ENCODE measurements at regions not wholly inside any gene's neighbourhood (a gene's known extent, or its start where the extent isn't known, plus 50 kb on each side); places are given as distances from the start of the nearest gene placed in this dataset.

DNA sequence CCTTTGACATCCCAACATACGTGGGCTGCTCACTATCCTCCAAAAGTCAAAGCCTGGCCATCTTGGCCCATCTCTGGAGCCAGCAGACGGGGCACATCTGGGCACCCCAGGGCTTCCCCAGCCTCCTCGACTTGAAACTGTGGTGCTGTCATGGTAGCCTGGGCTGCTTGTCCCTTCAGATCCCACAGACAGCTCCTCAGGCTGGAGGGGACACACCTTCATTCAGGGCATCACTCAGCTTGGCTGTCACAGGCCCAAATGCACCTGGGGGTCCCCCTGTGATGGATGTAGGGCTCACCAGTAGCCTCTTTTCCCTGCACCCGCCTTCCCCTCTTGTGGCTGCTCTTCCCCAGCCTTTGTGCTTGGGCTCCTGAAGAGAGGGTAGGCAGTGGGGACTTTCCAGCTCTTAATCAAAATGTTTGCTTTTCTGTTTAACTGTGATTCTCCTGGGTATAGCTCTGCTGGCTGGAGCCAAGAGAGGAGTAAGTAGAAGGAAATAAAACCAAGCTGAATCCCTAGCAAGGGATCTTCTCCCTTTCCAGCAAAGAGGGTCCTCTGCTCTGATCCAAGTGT is 92.3 kb downstream of the GYPC start:
- DNase-seq (ENCODE audit: low read depth, low spot score): no peak
- no peak overlapping the region for H3K27ac ChIP-seq

DNA sequence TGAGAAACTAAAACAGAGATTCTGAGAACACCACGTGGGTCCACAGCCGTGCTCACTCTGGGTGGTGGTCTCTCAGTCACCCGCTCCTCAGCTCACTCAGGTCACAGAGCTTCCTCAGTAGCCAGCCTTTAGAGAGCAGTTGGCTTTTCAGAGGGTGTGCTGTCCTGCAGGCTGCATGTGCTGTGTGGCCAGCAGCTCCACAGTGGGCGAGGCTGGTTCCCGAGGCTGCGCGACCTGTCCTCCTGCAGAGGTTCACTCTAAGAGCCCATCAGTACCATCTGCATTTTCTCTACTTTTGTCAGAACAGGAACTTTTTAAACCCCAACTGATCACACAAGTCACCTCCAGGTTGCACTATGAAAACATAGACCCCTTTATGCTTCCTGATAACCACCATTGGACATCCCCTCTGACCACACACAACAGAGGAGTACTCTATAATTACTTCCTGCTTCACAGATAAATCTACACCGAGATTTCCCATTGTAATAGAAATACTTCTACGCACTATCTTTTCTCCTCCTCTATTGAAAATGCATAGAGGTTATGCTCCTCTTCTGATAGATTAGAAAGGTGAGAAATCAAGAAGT is 93.1 kb downstream of the GYPC start:
- H3K27ac ChIP-seq: no peak overlapping the region
- no peak for DNase-seq (ENCODE audit: low read depth, low spot score)

DNA sequence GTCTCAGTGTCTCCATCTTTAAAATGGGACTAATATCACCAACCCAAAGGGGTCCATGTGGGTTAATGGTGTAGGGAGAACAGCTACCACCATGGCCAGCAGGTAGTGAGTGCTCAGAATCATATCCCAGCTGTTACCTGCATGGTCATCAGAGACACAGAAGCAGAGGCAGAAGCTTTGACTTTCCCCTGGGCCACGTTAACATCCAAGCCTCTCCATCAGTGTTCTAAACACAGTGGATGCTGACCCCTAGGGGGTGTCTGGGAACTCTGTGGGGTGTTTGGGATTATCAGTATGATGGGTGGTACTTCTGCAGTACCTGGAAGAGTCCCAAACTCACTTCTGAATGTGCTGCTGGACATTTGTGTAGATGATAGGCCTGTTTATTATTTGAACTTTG is 93.6 kb downstream of the GYPC start:
- no peak for DNase-seq (ENCODE audit: low read depth, low spot score)
- no peak overlapping the region for H3K27ac ChIP-seq

DNA sequence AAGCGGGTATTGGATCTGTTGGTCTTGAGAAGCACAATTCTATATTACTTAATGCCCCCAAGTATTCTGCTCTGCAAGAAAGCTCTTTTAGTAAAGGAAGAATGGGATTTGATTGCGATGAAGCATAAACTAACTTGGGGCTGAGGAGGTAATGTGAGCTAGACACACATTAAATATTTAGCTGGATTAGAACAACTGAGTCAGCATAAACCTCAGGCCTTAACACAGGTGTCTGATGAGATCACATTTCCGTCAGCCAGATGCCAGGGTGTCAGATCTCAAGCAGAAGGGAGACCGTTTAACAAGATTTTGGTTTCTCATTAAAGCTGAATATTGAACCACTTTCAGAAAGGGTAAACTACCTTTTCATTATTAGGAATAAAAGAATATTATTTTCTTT is 94.5 kb downstream of the GYPC start:
- DNase-seq (ENCODE audit: low read depth, low spot score): no peak
- no peak overlapping the region for H3K27ac ChIP-seq

DNA sequence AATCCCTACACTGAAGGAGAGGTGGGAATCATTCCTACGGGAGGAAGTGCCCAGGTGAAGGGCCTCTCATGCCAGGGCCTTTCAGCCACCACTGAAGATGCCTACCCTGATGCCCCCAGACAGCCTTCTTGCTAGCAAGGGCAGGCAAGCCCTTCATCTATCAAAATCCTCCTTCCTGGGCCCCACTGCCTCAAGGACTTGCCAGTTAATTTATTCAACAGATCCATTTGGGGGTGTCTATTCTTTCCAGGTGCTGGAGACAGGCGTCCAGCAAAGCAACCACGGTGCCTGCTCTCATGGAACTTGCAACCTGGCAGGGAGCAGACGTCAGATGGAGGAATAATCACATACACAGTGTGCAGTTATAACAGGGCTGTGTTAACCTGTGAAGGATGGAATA is 95.5 kb downstream of the GYPC start:
- H3K27ac ChIP-seq: no peak overlapping the region
- DNase-seq (ENCODE audit: low read depth, low spot score): no peak

DNA sequence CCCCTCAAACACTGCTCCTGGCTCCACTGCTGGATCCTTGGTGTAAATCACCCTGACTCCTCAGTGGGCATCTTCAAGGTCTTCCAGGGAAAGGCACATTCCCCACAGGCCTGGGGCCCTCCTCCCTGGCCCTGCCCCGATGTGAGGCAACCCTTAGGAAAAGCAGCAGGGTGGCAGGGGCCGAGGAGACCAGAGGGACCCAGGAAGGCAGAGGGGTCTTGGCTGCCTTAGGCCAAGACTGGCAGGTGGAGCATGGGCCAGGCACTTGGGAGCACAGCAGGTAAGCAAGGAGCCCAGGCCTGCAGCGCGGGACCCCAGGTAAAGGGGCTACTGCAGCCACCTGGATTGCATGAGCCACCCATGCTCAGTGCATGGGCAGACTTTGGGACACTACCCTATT is 96.9 kb downstream of the GYPC start:
- DNase-seq (ENCODE audit: low read depth, low spot score): no peak

DNA sequence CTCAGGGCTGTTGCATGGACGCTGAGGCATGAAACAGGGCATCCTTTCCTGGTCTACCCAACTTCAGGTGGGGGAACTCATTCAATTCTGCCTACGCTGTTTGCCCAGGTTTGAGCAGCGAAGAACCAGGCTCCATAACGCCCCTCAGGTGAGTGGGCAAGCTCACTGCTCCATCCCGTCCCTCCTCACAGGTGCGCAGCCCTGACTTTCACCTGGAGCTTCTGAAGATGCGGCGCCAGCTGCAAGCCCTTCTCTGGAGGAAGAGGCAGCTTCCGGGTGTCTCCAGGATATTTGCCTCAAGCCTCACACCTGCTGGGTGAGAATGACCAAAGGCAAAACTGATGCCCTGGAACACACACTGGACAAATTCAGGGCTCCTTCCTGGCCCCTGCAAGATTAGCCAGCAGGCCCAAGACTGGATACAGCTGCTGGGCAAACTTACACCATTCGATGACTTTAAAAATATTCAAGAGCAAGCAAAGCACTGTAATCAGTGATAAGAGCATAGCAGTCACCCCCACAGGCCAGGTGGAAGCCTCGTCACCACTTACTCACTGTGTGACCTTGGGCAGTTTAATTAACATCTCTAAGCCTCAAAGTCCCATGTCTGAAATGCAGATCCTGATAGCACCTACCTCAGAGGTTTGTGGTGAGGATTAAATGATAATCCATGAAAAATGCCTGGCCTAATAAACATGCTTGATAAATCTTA is 97.7 kb downstream of the GYPC start:
- DNase-seq (ENCODE audit: low read depth, low spot score): no peak
- H3K27ac ChIP-seq: no peak overlapping the region

More for the DNA sequence above, 96.9 kb downstream of the GYPC start:
- no peak overlapping the region for H3K27ac ChIP-seq

DNA sequence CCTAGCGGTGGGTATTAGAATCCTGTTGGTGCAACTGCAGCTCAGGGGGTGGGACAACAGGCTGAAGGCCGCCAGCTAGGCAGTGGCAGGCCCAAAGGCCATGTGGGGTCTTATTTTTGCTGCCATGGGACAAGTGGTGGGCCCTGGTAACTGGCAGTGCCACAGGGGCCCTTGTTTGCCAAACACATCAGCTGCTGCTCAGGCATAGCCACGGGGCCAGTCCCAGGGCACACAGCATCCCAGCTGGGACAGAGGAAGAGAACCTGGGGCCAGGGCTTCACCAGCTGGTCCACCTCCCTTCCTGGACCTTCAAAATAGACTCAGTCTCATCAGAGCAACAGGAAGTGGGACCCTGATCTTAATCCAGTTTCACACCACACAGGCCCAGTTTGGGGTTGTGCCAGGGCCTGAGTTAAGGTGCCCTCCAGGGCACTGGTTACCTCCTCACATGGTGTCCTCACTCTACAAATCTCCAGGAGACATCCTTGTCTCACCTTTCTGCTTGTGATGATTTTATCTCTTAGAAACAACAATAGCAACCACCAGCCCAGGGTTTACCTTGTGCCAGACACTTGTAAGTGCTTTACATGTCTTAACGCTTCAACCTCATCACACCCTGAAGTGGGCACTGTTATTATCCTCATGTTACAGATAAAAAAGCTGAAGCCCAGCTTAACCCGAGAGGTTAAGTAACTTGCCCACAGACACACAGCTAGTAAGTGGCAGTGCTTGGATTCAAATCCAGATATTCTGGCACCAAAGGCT is 98.5 kb downstream of the GYPC start:
- no peak for DNase-seq (ENCODE audit: low read depth, low spot score)

DNA sequence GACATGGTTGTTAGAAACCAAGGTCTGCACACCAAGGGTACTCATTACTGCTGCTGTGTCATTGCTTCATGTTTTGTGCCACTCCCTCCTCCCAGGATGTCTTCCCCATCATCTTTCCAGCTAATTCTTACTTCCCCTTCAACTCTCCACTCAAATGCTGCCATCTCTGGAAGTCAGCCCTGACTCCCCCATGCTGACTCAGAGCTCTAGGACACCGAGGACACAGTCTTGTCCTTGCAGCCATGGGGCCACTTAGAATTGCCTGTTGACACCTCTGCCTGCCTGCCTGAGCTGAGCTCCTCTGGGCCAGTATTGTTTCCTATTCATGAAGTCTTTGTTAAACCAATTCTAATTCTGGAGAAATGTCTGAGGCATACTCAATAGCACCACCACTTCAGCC is 100.2 kb downstream of the GYPC start:
- no peak for DNase-seq (ENCODE audit: low read depth, low spot score)
- no peak overlapping the region for H3K27ac ChIP-seq

More for the DNA sequence above, 98.5 kb downstream of the GYPC start:
- no peak overlapping the region for H3K27ac ChIP-seq

DNA sequence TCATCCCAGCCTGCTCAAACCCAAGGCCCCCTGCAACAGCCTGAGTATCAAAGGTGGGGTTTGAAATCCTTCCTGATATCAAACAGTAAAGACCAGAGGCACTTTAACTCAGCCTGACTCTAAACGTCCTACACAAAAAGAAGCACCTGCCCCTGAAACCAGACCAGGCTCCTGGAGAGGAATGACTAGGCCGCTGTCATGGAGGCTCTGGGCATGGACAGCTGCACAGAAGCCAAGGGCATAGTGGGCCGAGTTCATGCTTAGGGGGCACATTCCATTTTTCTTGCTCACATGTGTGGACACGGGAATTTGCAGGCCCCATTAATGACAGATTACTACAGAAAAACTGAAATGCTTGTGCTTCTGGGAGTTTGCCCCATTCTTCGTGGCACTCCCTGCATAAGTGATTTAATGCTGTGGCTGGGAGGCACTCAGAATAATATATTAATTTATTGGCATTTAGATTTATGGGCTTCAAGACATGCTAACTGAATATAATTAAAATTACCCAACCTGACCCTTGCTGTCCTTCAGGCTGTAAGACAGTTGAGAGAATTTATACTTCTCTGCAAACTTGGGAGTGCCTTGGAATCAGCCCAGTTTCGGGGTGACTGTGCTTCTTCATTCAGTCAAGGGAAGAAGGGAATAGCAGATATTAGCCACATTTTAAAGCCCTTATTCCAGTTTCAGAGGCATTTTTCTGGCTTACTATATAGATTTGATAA is 105.5 kb downstream of the GYPC start:
- no peak overlapping the region for H3K27ac ChIP-seq
- no peak for DNase-seq (ENCODE audit: low read depth, low spot score)

DNA sequence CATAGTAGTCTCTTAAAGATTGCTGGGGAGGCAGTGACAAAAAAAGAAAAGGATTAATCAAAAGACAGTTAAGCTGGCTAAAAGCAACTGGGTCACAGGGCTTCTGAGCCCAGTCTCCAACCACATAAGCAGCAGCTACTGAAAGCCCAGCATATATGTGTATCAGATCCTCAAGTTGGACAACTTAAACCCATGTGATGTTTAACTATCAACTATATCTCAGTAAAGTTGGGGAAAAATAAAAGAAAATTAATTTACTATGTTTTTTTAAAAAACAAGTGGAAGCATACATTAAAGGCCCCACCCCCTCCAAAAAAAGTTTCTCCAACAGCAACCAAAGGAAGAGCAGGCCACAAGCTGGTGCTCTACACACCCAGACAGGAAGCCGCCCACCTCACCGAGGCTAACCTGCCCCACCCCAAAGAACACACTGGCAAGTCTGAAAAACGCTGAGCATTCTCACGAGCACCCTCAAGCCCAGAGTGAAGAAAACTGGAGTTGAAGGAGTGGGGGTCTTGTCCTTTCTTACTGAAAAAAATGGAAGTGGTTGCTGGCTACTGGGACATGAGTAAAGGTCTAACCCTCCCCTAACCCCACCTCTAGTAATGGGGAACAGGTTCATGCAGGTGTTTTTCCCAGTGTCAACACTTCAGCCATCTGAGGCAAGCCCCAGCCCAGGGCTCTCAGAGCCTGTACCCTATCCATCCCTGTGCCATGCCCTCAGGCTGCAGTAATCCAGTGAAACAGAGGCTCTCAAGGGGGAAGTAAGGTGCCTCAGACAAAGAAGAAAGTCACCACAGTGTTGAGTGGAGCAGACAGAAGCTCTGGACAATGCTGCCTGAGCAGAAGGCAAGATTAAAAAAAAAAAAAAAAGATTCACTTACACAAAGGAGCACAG is 106.3 kb downstream of the GYPC start:
- no peak overlapping the region for H3K27ac ChIP-seq
- no peak for DNase-seq (ENCODE audit: low read depth, low spot score)

DNA sequence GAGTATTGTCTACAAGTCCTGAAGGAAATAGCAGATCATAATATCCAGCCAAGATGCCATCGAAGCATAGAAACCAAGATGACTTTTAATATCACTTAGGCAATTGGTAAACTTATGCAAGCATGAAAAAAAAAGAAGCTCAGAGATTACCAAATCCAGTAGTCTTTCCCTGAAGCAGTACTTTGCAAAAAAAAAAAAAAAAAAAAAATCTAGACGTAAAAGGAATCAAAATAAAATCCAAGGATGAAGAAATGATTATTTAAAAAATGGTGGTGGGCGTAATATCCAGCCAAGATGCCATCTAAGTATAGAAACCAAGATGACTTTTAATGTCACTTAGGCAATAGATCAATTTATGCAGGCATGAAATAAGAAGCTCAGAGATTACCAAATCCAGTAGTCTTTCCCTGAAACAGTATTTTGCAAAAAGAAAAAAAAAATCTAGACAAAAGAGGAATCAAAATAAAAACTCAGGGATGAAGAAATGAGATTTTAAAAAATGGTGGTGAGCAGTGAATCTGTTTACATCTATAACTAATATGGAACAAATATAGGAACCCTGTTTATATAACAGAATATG is 108.8 kb downstream of the GYPC start:
- no peak for DNase-seq (ENCODE audit: low read depth, low spot score)
- H3K27ac ChIP-seq: no peak overlapping the region

DNA sequence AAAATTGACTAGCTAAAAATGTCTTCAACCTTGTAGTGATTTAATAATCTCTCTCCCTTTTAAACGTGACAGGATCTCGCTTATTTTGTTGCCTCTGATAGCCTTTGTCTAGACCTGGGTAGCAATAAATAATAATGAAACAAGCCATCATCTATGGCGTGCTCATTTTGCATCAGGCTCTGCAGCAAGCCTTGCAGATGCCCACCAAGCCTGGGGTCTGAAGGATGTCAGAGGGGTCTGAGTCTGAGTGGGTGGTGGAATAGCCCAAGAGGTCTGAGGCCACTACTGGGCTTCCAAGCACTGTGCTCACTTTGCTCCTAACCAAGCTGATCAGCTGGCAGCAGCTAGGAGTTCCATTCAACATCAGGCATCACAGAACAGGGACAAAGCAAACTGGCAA is 109.4 kb downstream of the GYPC start:
- no peak for DNase-seq (ENCODE audit: low read depth, low spot score)
- H3K27ac ChIP-seq: no peak overlapping the region

DNA sequence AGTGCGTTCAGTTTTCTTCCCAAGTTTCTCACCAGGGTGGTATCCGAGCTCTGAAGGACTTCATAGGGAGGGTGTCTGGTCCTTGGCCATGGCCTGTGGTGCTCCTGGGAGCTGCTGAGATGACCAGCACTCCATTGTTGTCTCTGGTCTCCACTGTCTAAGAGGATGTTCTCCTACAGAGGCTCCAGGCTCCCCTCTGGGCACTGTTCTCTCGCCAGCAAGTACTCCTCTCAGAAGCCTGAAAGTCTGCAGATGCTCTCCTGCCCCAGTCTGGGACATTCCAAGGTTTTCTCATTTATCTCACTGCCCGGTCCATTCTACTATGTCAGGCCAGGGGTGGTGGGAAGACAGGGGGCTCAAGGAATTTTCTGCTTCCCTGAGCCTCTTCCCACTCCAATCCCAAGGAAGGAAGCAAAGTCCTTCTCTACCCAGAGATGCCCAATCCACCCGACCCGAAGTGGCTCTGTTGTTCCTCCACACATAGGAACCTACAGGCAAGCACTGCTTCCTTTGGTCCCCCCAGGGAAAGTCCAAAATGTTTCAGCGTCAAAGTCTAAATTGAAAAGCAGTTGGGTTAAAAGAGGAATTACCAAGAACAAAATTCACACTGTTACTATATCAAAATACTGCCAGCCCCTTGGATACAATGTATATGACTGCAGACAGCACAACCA is 110.5 kb downstream of the GYPC start:
- H3K27ac ChIP-seq: no peak overlapping the region
- DNase-seq (ENCODE audit: low read depth, low spot score): no peak

DNA sequence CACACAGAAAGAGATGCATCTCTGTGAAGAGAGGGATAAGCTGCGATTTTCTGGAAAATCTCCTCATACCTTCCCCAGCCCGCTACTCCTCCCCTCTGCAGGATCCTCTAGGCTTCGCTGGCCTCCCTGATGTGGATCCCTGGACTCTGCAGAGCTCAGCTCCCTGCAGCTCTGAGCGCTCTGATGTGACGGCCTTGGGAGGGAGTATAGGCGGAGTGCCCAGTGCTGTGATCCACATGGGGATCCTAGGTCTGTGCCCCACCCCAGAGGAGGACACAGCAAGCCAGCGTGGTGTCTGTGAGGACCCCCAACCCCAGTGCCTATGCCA is 111.0 kb downstream of the GYPC start:
- no peak overlapping the region for H3K27ac ChIP-seq
- no peak for DNase-seq (ENCODE audit: low read depth, low spot score)

DNA sequence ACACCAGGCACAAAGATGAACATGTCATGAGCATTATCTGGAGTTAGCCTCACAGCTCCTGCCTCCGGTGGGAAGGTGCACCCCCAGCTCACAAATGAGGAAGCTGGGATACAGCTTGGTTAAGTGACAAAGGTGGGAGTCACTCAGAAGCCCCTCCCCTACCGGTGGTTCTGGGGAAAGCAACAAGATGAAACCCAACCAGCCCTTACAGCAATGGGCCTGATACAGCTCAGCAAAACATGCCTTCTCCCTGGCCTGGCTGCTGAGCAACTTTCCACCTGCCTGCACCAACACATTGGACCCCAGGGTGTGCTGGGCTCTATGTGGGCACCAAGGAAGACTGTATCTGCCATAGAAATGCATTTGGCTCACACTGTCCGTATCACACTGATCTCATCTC is 113.2 kb downstream of the GYPC start:
- no peak for DNase-seq (ENCODE audit: low read depth, low spot score)
- H3K27ac ChIP-seq: no peak overlapping the region

DNA sequence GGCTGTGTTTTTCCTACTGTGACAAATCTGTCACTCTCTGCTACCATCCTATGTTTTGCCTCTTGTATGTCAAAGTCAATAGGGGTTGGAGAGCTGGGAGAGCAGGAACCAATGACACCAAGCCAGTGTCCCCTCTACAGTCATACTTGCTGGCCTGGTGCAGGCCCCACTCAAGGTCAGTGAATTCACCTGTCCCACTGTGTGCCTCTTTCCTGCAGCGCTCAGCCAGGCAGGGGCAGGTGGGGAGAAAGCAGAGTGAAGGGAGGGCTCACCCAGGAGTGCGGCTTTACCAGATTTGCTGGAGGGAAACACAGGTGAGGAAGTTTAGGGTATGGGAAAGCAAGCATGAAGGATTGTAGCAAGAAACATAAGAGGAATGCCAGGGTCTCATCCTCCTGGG is 114.5 kb downstream of the GYPC start:
- no peak for DNase-seq (ENCODE audit: low read depth, low spot score)
- H3K27ac ChIP-seq: no peak overlapping the region

DNA sequence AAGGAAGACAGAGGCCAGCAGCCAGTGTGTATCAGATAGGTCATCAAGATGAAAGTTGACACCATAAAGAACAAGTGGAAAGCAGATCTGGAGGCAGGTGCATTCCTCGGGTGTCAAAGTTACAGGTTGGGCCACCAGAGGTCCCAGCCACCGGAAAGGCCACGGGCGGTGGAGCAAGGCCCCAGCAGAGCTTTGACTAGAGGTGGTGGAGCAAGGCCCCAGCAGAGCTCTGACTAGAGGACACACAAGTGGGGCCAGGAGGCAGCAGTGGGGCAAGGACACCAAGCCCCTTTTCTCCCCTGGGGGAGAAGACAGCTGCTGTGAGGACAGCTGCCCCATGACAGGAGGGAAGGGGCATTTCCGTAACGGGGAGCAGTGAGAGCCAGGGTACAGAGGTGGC is 115.1 kb downstream of the GYPC start:
- no peak overlapping the region for H3K27ac ChIP-seq
- DNase-seq (ENCODE audit: low read depth, low spot score): no peak

All from epithelial cell of prostate (primary cell).